Osteoblast (primary cell): ENCODE measurements at regions not wholly inside any gene's neighbourhood (a gene's known extent, or its start where the extent isn't known, plus 50 kb on each side); places are given as distances from the start of the nearest gene placed in this dataset.
A peak's percentile ranks its signal among the peaks of the same experiment; 100 is the strongest.

Source experiments
- DNase-seq: peaks from one replicate; pipeline ENCODE4 v3.0.0; 2011; ENCODE audit warnings: low spot score, mixed read lengths; ENCODE audit not compliant: insufficient read length; ENCODE audit errors: missing footprints
- H2AFZ ChIP-seq: 2 replicates; pipeline ENCODE4 v1.6.0; 2011; ENCODE audit warnings: mild to moderate bottlenecking, low read length
- H3K27ac ChIP-seq: 2 replicates; pipeline ENCODE4 v1.5.1; 2011; ENCODE audit warnings: mild to moderate bottlenecking, low read depth, low read length, moderate library complexity
- H3K27me3 ChIP-seq: 2 replicates; pipeline ENCODE4 v1.6.0; 2012; ENCODE audit warnings: mild to moderate bottlenecking, control low read depth, inconsistent platforms, low read length, moderate library complexity; ENCODE audit not compliant: insufficient read depth
- H3K36me3 ChIP-seq: 2 replicates; pipeline ENCODE4 v1.5.1; 2011; ENCODE audit warnings: mild to moderate bottlenecking, low read length, control low read depth, moderate library complexity; ENCODE audit not compliant: insufficient read depth
- H3K4me1 ChIP-seq: 2 replicates; pipeline ENCODE4 v1.5.1; 2011; ENCODE audit warnings: mild to moderate bottlenecking, low read length, control low read depth, moderate library complexity; ENCODE audit not compliant: insufficient read depth
- H3K4me2 ChIP-seq: 2 replicates; pipeline ENCODE4 v1.6.0; 2011; ENCODE audit warnings: mild to moderate bottlenecking, low read length; ENCODE audit not compliant: insufficient read depth
- H3K4me3 ChIP-seq: fragments of 200-600 bp; sonication (generic); 3 replicates; pipeline ENCODE4 v1.5.1; 2012; ENCODE audit warnings: mild to moderate bottlenecking, low read length, inconsistent platforms; ENCODE audit not compliant: insufficient read depth
- H3K79me2 ChIP-seq: 2 replicates; pipeline ENCODE4 v1.6.0; 2012; ENCODE audit warnings: mild to moderate bottlenecking, low read length, control low read depth, inconsistent platforms; ENCODE audit not compliant: insufficient read depth
- H3K9me3 ChIP-seq: 2 replicates; pipeline ENCODE4 v1.5.1; 2011; ENCODE audit warnings: low read depth, low read length, control low read depth
- H4K20me1 ChIP-seq: 2 replicates; pipeline ENCODE4 v1.6.0; 2012; ENCODE audit warnings: mild to moderate bottlenecking, low read length, control low read depth; ENCODE audit not compliant: insufficient read depth
- TF ChIP-seq, protein P1 (sequence below): IDR thresholded peaks from 2 replicates; pipeline ENCODE4 v1.5.1; 2011; ENCODE audit warnings: mild to moderate bottlenecking, low read depth, low read length, moderate library complexity; ENCODE audit errors: extremely low read depth

DNA sequence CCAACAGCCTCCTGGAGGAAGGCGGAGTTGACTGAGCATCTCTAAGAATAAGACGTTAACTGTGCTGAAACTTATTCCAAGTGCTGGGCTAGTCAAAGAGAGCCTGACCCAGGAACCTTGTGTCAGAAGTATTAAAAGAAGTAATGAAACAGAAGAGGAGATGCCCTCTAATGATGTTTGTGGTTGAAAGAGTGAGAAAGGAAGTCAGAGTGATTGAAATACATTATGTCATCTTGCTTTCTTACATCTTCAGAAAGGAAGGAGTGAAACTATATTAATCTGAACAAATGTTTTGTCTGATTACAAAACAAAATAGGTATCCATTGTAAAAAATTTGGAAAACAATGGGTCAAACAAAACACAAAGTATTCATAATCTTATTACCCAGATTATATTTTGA lies 460.7 kb downstream of the NTRK2 start:
- Histone ChIP-seq H3K36me3 (no peaks in the 10 kb centered on the region), H4K20me1 (no peaks in the 10 kb centered on the region), H2AFZ (no peak overlapping the region), H3K4me2 (no peak overlapping the region), H3K4me1 (no peaks in the 10 kb centered on the region), H3K9me3 (no peaks in the 10 kb centered on the region), H3K27me3 (no peaks in the 10 kb centered on the region), H3K79me2 (no peaks in the 10 kb centered on the region), H3K27ac (no peak overlapping the region), H3K4me3 (no peak overlapping the region)
- TF ChIP-seq, protein P1, sequence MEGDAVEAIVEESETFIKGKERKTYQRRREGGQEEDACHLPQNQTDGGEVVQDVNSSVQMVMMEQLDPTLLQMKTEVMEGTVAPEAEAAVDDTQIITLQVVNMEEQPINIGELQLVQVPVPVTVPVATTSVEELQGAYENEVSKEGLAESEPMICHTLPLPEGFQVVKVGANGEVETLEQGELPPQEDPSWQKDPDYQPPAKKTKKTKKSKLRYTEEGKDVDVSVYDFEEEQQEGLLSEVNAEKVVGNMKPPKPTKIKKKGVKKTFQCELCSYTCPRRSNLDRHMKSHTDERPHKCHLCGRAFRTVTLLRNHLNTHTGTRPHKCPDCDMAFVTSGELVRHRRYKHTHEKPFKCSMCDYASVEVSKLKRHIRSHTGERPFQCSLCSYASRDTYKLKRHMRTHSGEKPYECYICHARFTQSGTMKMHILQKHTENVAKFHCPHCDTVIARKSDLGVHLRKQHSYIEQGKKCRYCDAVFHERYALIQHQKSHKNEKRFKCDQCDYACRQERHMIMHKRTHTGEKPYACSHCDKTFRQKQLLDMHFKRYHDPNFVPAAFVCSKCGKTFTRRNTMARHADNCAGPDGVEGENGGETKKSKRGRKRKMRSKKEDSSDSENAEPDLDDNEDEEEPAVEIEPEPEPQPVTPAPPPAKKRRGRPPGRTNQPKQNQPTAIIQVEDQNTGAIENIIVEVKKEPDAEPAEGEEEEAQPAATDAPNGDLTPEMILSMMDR = no peak
- DNase-seq = no peak

DNA sequence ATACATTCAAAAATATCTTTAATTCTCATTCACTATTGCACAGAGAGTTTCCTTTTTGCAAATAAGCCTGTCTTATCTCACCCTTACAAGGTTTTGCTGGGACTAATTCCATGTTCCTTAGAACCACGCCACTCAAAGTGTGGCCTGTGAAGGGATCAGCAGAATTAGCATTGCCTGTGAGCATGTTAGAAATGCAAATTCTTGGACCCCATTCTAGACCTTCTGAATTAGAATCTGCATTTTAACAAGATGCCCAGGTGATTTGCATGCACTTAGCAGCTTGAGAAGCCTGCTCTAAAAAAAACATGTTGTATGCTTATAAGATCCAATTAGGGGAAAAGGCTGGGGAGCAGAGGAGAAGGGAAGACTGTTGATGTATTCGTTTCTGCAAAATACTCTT lies 460.0 kb downstream of the NTRK2 start:
- H3K27ac ChIP-seq = no peak overlapping the region
- H4K20me1 ChIP-seq = no peaks in the 10 kb centered on the region
- H2AFZ ChIP-seq = no peak overlapping the region
- no peaks in the 10 kb centered on the region for H3K79me2 ChIP-seq
- H3K4me3 ChIP-seq = no peak overlapping the region
- no peaks in the 10 kb centered on the region for H3K27me3 ChIP-seq
- no peaks in the 10 kb centered on the region for H3K9me3 ChIP-seq
- TF ChIP-seq, protein P1 = no peak
- H3K36me3 ChIP-seq = no peaks in the 10 kb centered on the region
- no peak overlapping the region for H3K4me2 ChIP-seq
- no peak for DNase-seq
- no peaks in the 10 kb centered on the region for H3K4me1 ChIP-seq

DNA sequence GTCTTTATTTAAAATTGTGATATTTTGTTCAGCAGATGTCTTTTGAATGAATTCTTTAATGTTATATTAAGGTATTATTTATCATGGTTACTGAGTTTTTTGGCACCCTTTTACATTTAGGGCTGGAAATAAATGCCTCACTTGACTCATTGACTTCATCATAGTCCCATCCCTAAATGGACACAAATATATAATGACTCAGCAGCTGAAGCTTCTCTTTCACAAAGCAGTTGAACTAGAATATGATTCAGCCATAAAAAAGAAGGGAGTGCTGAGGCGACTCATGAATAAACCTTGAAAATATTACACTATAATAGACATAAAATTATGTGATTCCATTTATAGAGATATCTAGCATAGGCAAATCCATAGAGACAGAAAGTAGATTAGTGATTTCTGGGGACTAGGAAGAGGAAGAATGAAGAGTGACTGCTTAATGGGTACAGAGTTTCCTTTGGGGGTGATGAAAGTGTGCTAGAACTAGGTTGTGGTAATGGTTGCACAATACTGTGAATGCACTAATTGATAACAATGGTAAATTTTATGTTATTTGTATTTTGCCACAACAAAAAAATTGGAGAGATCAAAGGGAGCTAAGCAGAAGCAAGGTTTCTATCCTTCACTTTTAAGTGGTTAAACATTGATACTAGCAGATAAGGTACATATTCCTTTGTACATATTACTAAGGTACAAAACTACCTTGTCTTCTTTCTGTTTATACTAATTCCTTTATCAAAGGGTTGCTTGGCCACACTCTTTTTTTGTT lies 449.6 kb downstream of the NTRK2 start:
- peak; percentile 70 for DNase-seq
- TF ChIP-seq, protein P1 = no peak
- no peaks in the 10 kb centered on the region for H4K20me1 ChIP-seq
- no peaks in the 10 kb centered on the region for H3K79me2 ChIP-seq
- no peak overlapping the region for H3K4me3 ChIP-seq
- no peaks in the 10 kb centered on the region for H3K9me3 ChIP-seq
- H2AFZ ChIP-seq = no peak overlapping the region
- no peak overlapping the region for H3K4me2 ChIP-seq
- no peaks in the 10 kb centered on the region for H3K4me1 ChIP-seq
- no peaks in the 10 kb centered on the region for H3K36me3 ChIP-seq
- no peaks in the 10 kb centered on the region for H3K27me3 ChIP-seq
- no peak overlapping the region for H3K27ac ChIP-seq

- TF ChIP-seq, protein P1 = no peak
- H3K4me2 ChIP-seq = no peak overlapping the region
- H2AFZ ChIP-seq = no peak overlapping the region
- DNase-seq = no peak
- H3K9me3 ChIP-seq = no peaks in the 10 kb centered on the region
- H3K36me3 ChIP-seq = no peaks in the 10 kb centered on the region
- no peaks in the 10 kb centered on the region for H3K27me3 ChIP-seq
- H3K27ac ChIP-seq = no peak overlapping the region
- no peaks in the 10 kb centered on the region for H3K79me2 ChIP-seq
- no peaks in the 10 kb centered on the region for H3K4me1 ChIP-seq
- no peaks in the 10 kb centered on the region for H4K20me1 ChIP-seq
- no peak overlapping the region for H3K4me3 ChIP-seq
Observed at GRCh38 chr9:85117831-85118230, 448.3 kb downstream of the NTRK2 start.
